GM21723 (cell line): ENCODE measurements at regions not wholly inside any gene's neighbourhood (a gene's known extent, or its start where the extent isn't known, plus 50 kb on each side); places are given as distances from the start of the nearest gene placed in this dataset.

ENCODE experiments used
- ATAC-seq: cut with Tn5 transposase; IDR thresholded peaks from one replicate; pipeline ENCODE4 v1.9.1; 2021; ENCODE audit warnings: mild to moderate bottlenecking, moderate library complexity; ENCODE audit not compliant: unreplicated experiment

DNA sequence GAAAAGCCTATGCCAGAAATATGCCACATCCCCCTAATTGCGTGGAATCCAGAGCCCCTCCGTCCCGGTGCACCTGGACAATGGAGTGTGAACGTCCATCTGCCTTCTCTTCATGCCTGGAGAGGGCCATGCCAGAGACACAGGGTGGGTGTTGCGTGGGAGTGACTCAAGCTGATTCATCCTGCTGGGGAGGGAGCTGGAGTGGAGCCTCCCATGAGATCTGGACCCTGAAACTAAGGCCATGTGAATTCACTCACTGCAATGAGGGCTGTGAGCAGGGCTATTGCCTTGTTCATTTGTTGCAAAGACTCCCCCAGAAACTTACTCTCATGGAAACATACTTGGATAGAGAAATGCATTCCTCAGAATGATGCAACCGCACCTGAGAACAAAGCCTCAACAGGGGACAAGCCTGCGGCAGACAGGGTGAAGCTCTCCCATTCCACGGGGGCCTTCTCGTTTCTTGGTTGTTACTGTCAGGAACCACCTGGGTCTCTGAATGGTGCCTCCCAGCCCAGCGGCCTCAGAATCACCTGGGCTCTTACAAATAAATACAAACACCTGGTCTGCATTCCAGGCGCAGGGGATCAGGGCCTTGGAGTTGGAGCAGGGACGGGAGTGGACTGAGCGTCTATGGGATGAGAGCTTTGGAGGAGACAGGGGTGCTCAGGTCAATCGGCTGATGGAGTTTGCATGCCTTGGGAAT is 1031.2 kb downstream of the BRD1 start:
- ATAC-seq = no peak

- no peak for ATAC-seq
Observed at GRCh38 chr22:48795664-48796063, 1032.0 kb downstream of the BRD1 start.

GRCh38 chr22:48794906-48795305 is 1032.8 kb downstream of the BRD1 start:
- ATAC-seq = no peak

GRCh38 chr22:48793949-48794348 is 1033.7 kb downstream of the BRD1 start:
- no peak for ATAC-seq

- ATAC-seq = no peak
Observed at GRCh38 chr22:48786679-48786996, 1041.0 kb downstream of the BRD1 start.

- ATAC-seq = no peak
Observed at GRCh38 chr22:48785792-48786678, 1041.6 kb downstream of the BRD1 start.

DNA sequence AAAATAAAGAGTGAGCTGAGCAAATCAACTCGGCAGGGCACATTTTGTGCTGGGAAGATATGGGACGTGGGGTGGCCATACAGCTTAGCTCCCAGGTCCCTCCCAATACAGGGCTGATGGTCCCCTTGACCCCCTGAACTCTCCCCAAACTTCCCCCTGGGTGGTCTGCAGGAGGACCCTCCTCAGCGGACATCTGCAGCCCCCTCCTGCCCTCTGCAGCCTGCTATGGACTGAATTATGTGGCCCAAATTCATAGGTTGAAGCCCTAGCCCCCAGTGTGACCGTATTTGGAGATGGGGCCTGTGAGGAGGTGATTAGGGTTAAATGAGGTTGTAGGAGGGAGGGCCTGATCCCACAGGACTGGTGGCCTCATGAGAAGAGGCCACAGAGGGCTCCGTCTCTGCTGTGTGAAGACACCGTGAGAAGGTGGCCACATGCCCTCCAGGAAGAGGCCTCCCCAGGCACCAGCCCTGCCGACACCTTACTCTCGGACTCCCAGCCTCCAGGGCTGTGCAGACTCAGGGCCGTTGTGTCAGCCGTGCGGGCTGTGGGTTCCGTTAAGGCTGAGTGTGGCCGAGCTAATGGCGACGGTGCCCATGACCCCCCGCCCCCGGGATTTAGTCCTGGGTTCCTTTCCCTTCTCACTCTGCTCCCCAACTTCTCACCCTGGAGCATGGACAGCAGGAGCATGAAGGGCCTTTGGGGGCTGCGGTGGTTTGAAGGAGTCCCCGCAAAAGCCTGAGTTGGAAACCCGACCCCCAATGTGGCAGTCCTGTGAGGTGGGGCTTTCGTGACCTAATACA is 1042.8 kb downstream of the BRD1 start:
- no peak for ATAC-seq

DNA sequence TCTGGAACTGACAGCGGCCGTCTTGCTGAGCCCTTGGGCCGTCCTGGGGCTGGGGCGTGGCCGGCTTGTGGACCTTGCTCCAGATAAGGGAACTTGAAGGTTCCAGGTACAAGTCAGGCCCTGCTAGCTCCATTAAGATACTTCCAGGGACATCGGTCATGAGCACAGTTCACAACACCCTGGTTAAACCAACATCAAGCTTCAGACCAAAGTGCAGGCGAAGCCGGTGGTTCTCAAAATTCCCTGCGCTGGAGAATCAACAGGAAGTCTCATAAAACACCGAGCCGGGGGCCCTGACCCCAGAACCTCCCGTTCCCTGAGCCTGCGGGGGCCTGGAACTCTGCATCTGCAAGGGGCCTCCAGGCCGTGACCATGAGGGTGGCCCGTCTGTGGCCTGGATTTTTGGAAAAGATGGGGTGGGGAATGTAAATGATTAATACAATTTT is 1043.8 kb downstream of the BRD1 start:
- ATAC-seq = no peak

DNA sequence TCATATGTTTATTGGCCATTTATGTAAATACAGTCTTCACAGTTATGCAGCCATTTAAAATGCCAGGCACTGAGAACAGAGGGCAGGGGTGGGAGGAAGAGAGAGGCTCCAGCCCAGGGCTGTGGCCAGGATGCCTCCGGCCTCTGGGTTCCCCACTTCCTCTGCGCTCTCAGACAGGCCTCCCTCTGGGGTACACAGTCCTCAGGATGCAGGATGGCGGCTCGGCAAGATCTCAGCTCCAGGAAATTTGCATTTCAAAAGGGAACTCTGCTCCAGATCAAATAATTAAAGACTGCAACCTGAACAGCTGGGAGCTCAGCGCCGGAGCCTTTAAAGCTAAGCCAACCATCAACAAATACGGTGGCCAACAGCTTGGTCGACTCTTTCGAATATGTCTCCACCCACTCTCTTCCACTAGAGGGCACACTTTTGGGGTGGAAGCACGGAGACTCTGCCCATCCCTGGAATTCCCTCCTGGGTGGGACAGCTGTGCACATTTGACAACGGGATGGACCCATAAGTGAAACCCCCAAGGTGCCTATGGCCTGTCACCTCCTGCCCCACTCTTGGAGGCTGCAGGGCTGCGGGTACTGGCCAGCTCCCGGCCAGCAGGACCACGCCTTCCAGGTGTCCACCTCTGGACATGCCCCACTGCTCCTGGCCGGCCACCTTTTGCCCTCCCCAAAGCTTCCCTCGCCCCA is 1044.7 kb downstream of the BRD1 start:
- no peak for ATAC-seq

GRCh38 chr22:48782326-48782725 is 1045.3 kb downstream of the BRD1 start:
- ATAC-seq = no peak

- no peak for ATAC-seq
Observed at GRCh38 chr22:48781868-48782267, 1045.8 kb downstream of the BRD1 start.

DNA sequence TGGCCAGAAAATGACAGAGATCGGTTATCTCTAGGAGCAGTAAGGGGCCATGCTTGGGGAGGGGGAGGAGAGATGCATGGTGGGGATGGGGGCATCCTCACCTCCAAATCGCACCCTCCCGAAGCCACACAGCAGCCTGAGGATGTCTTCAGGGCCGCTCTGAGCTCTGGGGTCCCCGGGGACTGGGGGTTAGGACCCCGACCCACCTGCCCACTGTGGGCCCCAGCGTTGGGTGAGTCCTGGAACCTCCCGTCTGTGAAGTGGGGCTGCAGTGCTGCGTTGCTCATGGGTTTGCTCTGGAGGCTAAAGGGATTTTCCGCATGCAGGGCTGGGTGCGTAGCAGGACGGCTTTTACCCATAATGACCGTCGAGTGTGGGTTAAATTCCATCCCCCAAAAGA is 1046.3 kb downstream of the BRD1 start:
- ATAC-seq = no peak

DNA sequence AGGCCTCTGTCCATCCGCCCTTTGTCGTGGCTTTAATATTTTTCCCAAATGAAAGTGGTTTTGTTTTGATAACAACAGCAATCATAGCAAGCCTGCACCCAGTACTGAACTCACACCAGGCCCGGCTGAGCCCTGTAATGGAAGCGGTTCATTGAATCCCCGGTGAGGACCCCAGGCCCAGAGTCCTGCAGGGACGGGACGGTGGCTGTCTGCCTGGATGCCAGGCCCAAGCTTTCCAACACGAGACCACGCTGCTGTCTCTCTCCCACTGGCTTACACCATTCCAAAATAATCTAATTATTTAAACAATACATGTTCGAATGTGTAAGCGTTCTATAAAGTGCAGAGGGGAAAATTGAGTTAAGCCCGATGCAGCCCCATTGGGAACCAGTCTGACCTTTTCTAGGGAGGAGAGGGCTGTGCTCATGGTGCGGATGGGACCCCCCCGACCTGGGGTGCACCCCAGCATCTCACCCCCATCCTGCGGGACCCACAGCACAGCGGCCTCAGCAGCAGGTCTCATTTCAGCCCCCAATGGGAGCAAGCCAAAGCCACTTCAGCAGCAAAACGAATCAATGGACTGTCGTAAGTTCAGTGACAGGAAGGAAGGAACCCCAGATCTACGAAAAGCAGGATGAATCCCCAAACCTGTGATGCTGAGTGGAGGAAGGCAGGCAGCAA is 1046.9 kb downstream of the BRD1 start:
- ATAC-seq = no peak

DNA sequence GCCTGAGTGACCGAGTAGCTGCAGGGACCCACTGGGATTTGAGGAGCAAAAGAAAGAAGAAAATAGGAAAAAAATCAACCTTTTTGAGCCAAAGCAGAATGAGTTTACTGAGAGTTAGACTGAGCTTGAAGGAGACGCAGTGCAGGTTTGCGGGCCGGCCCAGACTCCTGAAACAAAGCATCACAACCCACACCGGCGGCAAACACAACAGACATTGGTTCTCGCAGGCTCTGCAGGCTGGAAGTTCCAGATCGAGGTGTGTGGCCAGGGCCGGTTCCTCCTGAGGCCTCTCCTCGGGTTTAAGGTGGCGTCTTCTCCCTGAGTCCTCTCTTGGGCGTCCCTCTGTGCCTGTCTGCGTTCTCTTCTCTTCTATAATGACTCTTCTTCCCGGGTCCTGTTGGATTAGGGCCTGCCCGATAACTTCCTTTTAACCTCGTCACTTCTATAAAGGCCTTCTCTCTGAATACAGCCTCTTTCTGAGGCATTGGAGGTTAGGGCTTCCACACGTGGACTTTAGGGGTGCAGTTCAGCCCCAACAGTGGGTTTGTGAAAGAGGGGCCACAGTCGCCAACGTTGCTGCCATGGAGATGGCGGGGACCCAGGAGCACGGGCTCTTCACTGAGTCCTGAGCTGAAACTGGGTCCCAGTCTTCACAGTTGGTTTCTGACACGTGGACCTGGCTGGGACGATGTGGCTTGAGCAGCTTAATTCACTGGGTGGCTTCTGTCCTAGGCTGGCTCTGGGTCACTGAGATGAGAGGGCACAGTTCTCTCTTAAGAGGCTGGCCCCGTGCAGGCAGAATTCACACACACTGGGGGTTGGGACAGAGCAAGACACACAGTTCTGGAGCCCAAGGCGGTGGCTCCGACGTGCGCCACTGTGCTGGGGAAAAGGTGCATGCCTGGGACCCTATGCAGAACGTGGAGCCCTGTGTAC is 1047.7 kb downstream of the BRD1 start:
- ATAC-seq = no peak

- no peak for ATAC-seq
Observed at GRCh38 chr22:48779211-48779643, 1048.4 kb downstream of the BRD1 start.

DNA sequence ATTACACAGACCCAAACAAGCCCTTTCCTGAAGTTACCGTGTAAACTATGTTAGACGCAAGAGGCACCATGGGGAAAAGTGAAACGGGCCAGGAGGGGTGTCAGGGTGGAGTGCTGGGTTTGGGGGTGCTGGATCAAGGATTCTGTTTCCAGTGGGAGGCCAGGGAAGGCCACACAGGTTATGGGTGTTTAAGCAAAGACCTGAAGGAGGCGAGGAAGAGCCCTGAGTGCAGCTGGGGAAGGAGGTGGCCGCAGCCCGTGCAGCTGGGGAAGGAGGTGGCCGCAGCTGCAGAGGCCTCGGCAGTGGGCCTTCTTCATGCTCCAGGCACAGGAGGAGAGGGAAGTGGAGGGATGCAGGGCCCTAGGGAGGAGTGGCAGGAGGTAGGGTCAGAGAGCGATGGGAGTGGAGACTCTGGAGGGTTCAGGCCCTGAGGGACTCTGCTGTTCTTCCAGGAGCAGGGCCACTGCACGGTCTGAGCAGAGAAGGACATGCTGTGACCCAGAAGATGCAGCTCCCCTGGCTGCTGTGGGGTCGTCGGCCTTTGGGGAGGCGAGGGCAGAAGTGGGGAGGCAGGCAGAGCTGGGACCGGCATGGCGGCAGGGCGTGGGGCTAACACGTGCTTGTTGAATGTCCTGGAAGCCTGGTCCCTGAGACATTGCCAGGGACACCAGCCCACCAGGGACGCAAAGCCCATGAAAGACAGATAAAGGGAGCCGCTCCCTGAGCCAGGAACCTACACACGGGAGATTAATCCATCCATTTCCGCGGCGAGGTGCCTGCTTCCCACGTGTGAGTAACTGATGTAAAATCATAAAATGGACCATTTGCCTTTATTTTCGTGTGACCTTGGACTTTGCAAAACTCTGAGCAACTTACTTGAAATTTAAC is 1049.1 kb downstream of the BRD1 start:
- ATAC-seq = no peak

DNA sequence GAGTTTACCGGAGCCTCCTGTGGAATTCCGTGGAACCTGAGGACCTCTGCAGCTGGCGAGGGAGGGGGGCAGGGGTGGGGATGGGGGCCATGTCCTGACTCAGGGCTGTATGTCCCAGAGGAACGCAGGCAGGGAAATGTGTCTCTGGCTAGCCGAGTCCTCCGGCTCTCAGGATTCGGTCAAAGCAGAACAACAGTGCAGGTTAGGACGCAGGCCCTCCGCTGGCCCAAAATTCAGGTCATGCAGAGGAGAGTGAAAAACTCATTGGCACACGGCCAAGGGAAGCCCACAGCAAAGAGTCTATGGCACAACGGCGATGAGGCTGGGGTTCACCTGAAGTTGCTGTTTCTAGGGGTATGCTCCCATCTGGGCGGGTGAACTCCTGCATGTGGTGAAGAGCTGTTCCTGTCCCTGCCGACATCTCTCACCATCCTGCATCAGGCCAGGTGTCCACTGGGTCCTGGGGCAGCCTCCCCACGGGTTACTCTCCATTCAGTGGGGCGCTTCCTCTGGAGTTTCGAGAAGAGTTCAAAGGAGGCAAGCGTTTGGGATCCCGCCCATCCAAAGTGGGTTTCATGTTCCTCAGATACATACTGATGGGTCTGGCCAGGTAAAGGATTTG is 1055.3 kb downstream of the BRD1 start:
- no peak for ATAC-seq

- ATAC-seq = no peak
Observed at GRCh38 chr22:48765595-48765994, 1062.1 kb downstream of the BRD1 start.
